ENCODE measurements at regions not wholly inside any gene's neighbourhood (a gene's known extent, or its start where the extent isn't known, plus 50 kb on each side); places are given as distances from the start of the nearest gene placed in this dataset.
"Not testable (repeated sequence)": the region's sequence is repeated elsewhere in the genome, so short reads cannot be mapped to it uniquely, and the experiment has no call there.

- no peaks in the 10 kb centered on the region for H3K9me3 ChIP-seq (ENCODE audit: control insufficient read depth, insufficient read depth, low read length)
- no peaks in the 10 kb centered on the region for H3K36me3 ChIP-seq (ENCODE audit: control insufficient read depth, insufficient read depth, low read length)
- no peaks in the 10 kb centered on the region for H3K4me1 ChIP-seq (ENCODE audit: control insufficient read depth, insufficient read depth, low read length)
- H3K4me3 ChIP-seq (ENCODE audit: low read depth, low read length): no peak overlapping the region
- H3K9ac ChIP-seq (ENCODE audit: low read depth, low read length): no peak overlapping the region
- H3K27me3 ChIP-seq (ENCODE audit: control insufficient read depth, insufficient read depth, low read length): no peaks in the 10 kb centered on the region
Observed at GRCh38 chrX:122113376-122113775, 1066.0 kb downstream of the GLUD2 start.

- Histone ChIP-seq H3K4me1 (ENCODE audit: control insufficient read depth, insufficient read depth, low read length) (no peaks in the 10 kb centered on the region), H3K9me3 (ENCODE audit: control insufficient read depth, insufficient read depth, low read length) (no peaks in the 10 kb centered on the region), H3K27me3 (ENCODE audit: control insufficient read depth, insufficient read depth, low read length) (no peaks in the 10 kb centered on the region), H3K4me3 (ENCODE audit: low read depth, low read length) (no peak overlapping the region), H3K9ac (ENCODE audit: low read depth, low read length) (no peak overlapping the region), H3K36me3 (ENCODE audit: control insufficient read depth, insufficient read depth, low read length) (no peaks in the 10 kb centered on the region)
Observed at GRCh38 chrX:122113896-122114295, 1066.5 kb downstream of the GLUD2 start.

- Histone ChIP-seq H3K4me1 (ENCODE audit: control insufficient read depth, insufficient read depth, low read length) (no peaks in the 10 kb centered on the region), H3K9me3 (ENCODE audit: control insufficient read depth, insufficient read depth, low read length) (no peaks in the 10 kb centered on the region), H3K4me3 (ENCODE audit: low read depth, low read length) (no peak overlapping the region), H3K36me3 (ENCODE audit: control insufficient read depth, insufficient read depth, low read length) (no peaks in the 10 kb centered on the region), H3K9ac (ENCODE audit: low read depth, low read length) (no peak overlapping the region), H3K27me3 (ENCODE audit: control insufficient read depth, insufficient read depth, low read length) (no peaks in the 10 kb centered on the region)
Observed at GRCh38 chrX:122115604-122116003, 1068.2 kb downstream of the GLUD2 start.

- no peaks in the 10 kb centered on the region for H3K4me1 ChIP-seq (ENCODE audit: control insufficient read depth, insufficient read depth, low read length)
- H3K36me3 ChIP-seq (ENCODE audit: control insufficient read depth, insufficient read depth, low read length): no peaks in the 10 kb centered on the region
- H3K9ac ChIP-seq (ENCODE audit: low read depth, low read length): no peak overlapping the region
- no peak overlapping the region for H3K4me3 ChIP-seq (ENCODE audit: low read depth, low read length)
- no peaks in the 10 kb centered on the region for H3K9me3 ChIP-seq (ENCODE audit: control insufficient read depth, insufficient read depth, low read length)
- H3K27me3 ChIP-seq (ENCODE audit: control insufficient read depth, insufficient read depth, low read length): no peaks in the 10 kb centered on the region
Observed at GRCh38 chrX:122119361-122119760, 1064.7 kb upstream of the GRIA3 start.

- Histone ChIP-seq H3K4me3 (ENCODE audit: low read depth, low read length) (no peak overlapping the region), H3K27me3 (ENCODE audit: control insufficient read depth, insufficient read depth, low read length) (no peaks in the 10 kb centered on the region), H3K9me3 (ENCODE audit: control insufficient read depth, insufficient read depth, low read length) (no peaks in the 10 kb centered on the region), H3K9ac (ENCODE audit: low read depth, low read length) (no peak overlapping the region), H3K4me1 (ENCODE audit: control insufficient read depth, insufficient read depth, low read length) (no peaks in the 10 kb centered on the region), H3K36me3 (ENCODE audit: control insufficient read depth, insufficient read depth, low read length) (no peaks in the 10 kb centered on the region)
Observed at GRCh38 chrX:122122274-122122673, 1061.8 kb upstream of the GRIA3 start.

- H3K27me3 ChIP-seq (ENCODE audit: control insufficient read depth, insufficient read depth, low read length): no peaks in the 10 kb centered on the region
- no peak overlapping the region for H3K4me3 ChIP-seq (ENCODE audit: low read depth, low read length)
- no peaks in the 10 kb centered on the region for H3K36me3 ChIP-seq (ENCODE audit: control insufficient read depth, insufficient read depth, low read length)
- no peak overlapping the region for H3K9ac ChIP-seq (ENCODE audit: low read depth, low read length)
- no peaks in the 10 kb centered on the region for H3K4me1 ChIP-seq (ENCODE audit: control insufficient read depth, insufficient read depth, low read length)
- peaks cover 3% of the 10 kb centered on the region for H3K9me3 ChIP-seq (ENCODE audit: control insufficient read depth, insufficient read depth, low read length)
Observed at GRCh38 chrX:122133478-122133877, 1050.6 kb upstream of the GRIA3 start.

GRCh38 chrX:122134291-122134690 is 1049.8 kb upstream of the GRIA3 start:
- Histone ChIP-seq H3K27me3 (ENCODE audit: control insufficient read depth, insufficient read depth, low read length) (no peaks in the 10 kb centered on the region), H3K4me1 (ENCODE audit: control insufficient read depth, insufficient read depth, low read length) (no peaks in the 10 kb centered on the region), H3K36me3 (ENCODE audit: control insufficient read depth, insufficient read depth, low read length) (no peaks in the 10 kb centered on the region), H3K9ac (ENCODE audit: low read depth, low read length) (no peak overlapping the region), H3K4me3 (ENCODE audit: low read depth, low read length) (no peak overlapping the region), H3K9me3 (ENCODE audit: control insufficient read depth, insufficient read depth, low read length) (peaks cover 3% of the 10 kb centered on the region)

GRCh38 chrX:122135070-122135469 is 1049.0 kb upstream of the GRIA3 start:
- Histone ChIP-seq H3K4me1 (ENCODE audit: control insufficient read depth, insufficient read depth, low read length) (no peaks in the 10 kb centered on the region), H3K9me3 (ENCODE audit: control insufficient read depth, insufficient read depth, low read length) (peaks cover 3% of the 10 kb centered on the region), H3K27me3 (ENCODE audit: control insufficient read depth, insufficient read depth, low read length) (no peaks in the 10 kb centered on the region), H3K9ac (ENCODE audit: low read depth, low read length) (no peak overlapping the region), H3K36me3 (ENCODE audit: control insufficient read depth, insufficient read depth, low read length) (no peaks in the 10 kb centered on the region), H3K4me3 (ENCODE audit: low read depth, low read length) (no peak overlapping the region)

GRCh38 chrX:122140219-122140618 is 1043.9 kb upstream of the GRIA3 start:
- H3K9me3 ChIP-seq (ENCODE audit: control insufficient read depth, insufficient read depth, low read length); H3K27me3 ChIP-seq (ENCODE audit: control insufficient read depth, insufficient read depth, low read length); H3K4me1 ChIP-seq (ENCODE audit: control insufficient read depth, insufficient read depth, low read length); H3K9ac ChIP-seq (ENCODE audit: low read depth, low read length); H3K4me3 ChIP-seq (ENCODE audit: low read depth, low read length); H3K36me3 ChIP-seq (ENCODE audit: control insufficient read depth, insufficient read depth, low read length): not testable (repeated sequence)

GRCh38 chrX:122154019-122154418 is 1030.1 kb upstream of the GRIA3 start:
- H3K4me1 ChIP-seq (ENCODE audit: control insufficient read depth, insufficient read depth, low read length): no peaks in the 10 kb centered on the region
- no peaks in the 10 kb centered on the region for H3K27me3 ChIP-seq (ENCODE audit: control insufficient read depth, insufficient read depth, low read length)
- H3K4me3 ChIP-seq (ENCODE audit: low read depth, low read length): no peak overlapping the region
- H3K9me3 ChIP-seq (ENCODE audit: control insufficient read depth, insufficient read depth, low read length): peaks cover 4% of the 10 kb centered on the region
- no peak overlapping the region for H3K9ac ChIP-seq (ENCODE audit: low read depth, low read length)
- H3K36me3 ChIP-seq (ENCODE audit: control insufficient read depth, insufficient read depth, low read length): no peaks in the 10 kb centered on the region

- no peaks in the 10 kb centered on the region for H3K36me3 ChIP-seq (ENCODE audit: control insufficient read depth, insufficient read depth, low read length)
- H3K4me3 ChIP-seq (ENCODE audit: low read depth, low read length): no peak overlapping the region
- H3K4me1 ChIP-seq (ENCODE audit: control insufficient read depth, insufficient read depth, low read length): no peaks in the 10 kb centered on the region
- H3K9me3 ChIP-seq (ENCODE audit: control insufficient read depth, insufficient read depth, low read length): no peaks in the 10 kb centered on the region
- H3K27me3 ChIP-seq (ENCODE audit: control insufficient read depth, insufficient read depth, low read length): no peaks in the 10 kb centered on the region
- no peak overlapping the region for H3K9ac ChIP-seq (ENCODE audit: low read depth, low read length)
Observed at GRCh38 chrX:122168241-122168640, 1015.8 kb upstream of the GRIA3 start.

GRCh38 chrX:122184791-122185190 is 999.3 kb upstream of the GRIA3 start:
- Histone ChIP-seq H3K9ac (ENCODE audit: low read depth, low read length) (no peak overlapping the region), H3K4me1 (ENCODE audit: control insufficient read depth, insufficient read depth, low read length) (no peaks in the 10 kb centered on the region), H3K27me3 (ENCODE audit: control insufficient read depth, insufficient read depth, low read length) (no peaks in the 10 kb centered on the region), H3K4me3 (ENCODE audit: low read depth, low read length) (no peak overlapping the region), H3K9me3 (ENCODE audit: control insufficient read depth, insufficient read depth, low read length) (peaks cover 3% of the 10 kb centered on the region), H3K36me3 (ENCODE audit: control insufficient read depth, insufficient read depth, low read length) (no peaks in the 10 kb centered on the region)
